ENCODE measurements at regions not wholly inside any gene's neighbourhood (a gene's known extent, or its start where the extent isn't known, plus 50 kb on each side); places are given as distances from the start of the nearest gene placed in this dataset.

- DNase-seq (ENCODE audit: low read depth, low spot score) (no peak), FAIRE-seq (no peak)
- H3K27ac ChIP-seq (ENCODE audit: control insufficient read depth, insufficient read depth, low read length), result no peak overlapping the region
- no peak overlapping the region for H3K4me3 ChIP-seq (ENCODE audit: control insufficient read depth in 2 of 3, extremely low read depth in 1 of 3, insufficient read depth in 2 of 3, low read depth in 1 of 3, low read length in 3 of 3)
- no peaks in the 10 kb centered on the region for H3K27me3 ChIP-seq (ENCODE audit: control insufficient read depth, extremely low read depth, insufficient read depth, low read length)
- no peaks in the 10 kb centered on the region for H3K79me2 ChIP-seq (ENCODE audit: control insufficient read depth, insufficient read depth, low read length)
- H3K9ac ChIP-seq (ENCODE audit: control insufficient read depth, extremely low read depth, insufficient read depth, low read length), result no peak overlapping the region
- dilution Hi-C loops (cut with MboI; ENCODE audit: extremely low pct_ligation_motif_present, low sequenced_read_pairs), result no loop called here
- no peaks in the 10 kb centered on the region for H4K20me1 ChIP-seq (ENCODE audit: control insufficient read depth, extremely low read depth, insufficient read depth, low read length)
- no peak for TF ChIP-seq CTCF (optimal IDR thresholded peaks at IDR 0.05 in 1 of 3, IDR thresholded peaks at IDR 0.05 in 1 of 3, conservative IDR thresholded peaks at IDR 0.05 in 1 of 3; ENCODE audit: extremely low read depth in 1 of 3, insufficient read depth in 2 of 3, low read length in 3 of 3)
- TF ChIP-seq EZH2 (IDR thresholded peaks at IDR 0.05; ENCODE audit: low read length), result no peak
- no peaks in the 10 kb centered on the region for H3K36me3 ChIP-seq (ENCODE audit: control insufficient read depth in 2 of 2, extremely low read depth in 1 of 2, insufficient read depth in 2 of 2, low read length in 2 of 2)
- no peaks in the 10 kb centered on the region for H3K4me1 ChIP-seq (ENCODE audit: control insufficient read depth, extremely low read depth, insufficient read depth, low read length)
- no peaks in the 10 kb centered on the region for H3K9me1 ChIP-seq (ENCODE audit: control insufficient read depth, extremely low read depth, insufficient read depth, low read length)
- no peak overlapping the region for H3K4me2 ChIP-seq (ENCODE audit: control insufficient read depth, extremely low read depth, insufficient read depth, low read depth, low read length)
- H2AFZ ChIP-seq (ENCODE audit: control insufficient read depth, low read length), result no peak overlapping the region
- no peaks in the 10 kb centered on the region for H3K9me3 ChIP-seq (ENCODE audit: control insufficient read depth, low read depth, low read length)
Observed at GRCh38 chr5:162529209-162529608, 461.6 kb downstream of the GABRG2 start.

GRCh38 chr5:162529886-162530285 lies 462.3 kb downstream of the GABRG2 start:
- dilution Hi-C loops (cut with MboI; ENCODE audit: extremely low pct_ligation_motif_present, low sequenced_read_pairs), result no loop called here
- no peaks in the 10 kb centered on the region for H3K79me2 ChIP-seq (ENCODE audit: control insufficient read depth, insufficient read depth, low read length)
- no peak overlapping the region for H3K4me2 ChIP-seq (ENCODE audit: control insufficient read depth, extremely low read depth, insufficient read depth, low read depth, low read length)
- FAIRE-seq (no peak), DNase-seq (ENCODE audit: low read depth, low spot score) (no peak)
- no peak overlapping the region for H2AFZ ChIP-seq (ENCODE audit: control insufficient read depth, low read length)
- TF ChIP-seq EZH2 (IDR thresholded peaks at IDR 0.05; ENCODE audit: low read length) (no peak), CTCF (optimal IDR thresholded peaks at IDR 0.05 in 1 of 3, IDR thresholded peaks at IDR 0.05 in 1 of 3, conservative IDR thresholded peaks at IDR 0.05 in 1 of 3; ENCODE audit: extremely low read depth in 1 of 3, insufficient read depth in 2 of 3, low read length in 3 of 3) (no peak)
- H3K9me3 ChIP-seq (ENCODE audit: control insufficient read depth, low read depth, low read length), result no peaks in the 10 kb centered on the region
- no peak overlapping the region for H3K4me3 ChIP-seq (ENCODE audit: control insufficient read depth in 2 of 3, extremely low read depth in 1 of 3, insufficient read depth in 2 of 3, low read depth in 1 of 3, low read length in 3 of 3)
- H3K9me1 ChIP-seq (ENCODE audit: control insufficient read depth, extremely low read depth, insufficient read depth, low read length), result no peaks in the 10 kb centered on the region
- H4K20me1 ChIP-seq (ENCODE audit: control insufficient read depth, extremely low read depth, insufficient read depth, low read length), result no peaks in the 10 kb centered on the region
- no peak overlapping the region for H3K9ac ChIP-seq (ENCODE audit: control insufficient read depth, extremely low read depth, insufficient read depth, low read length)
- no peaks in the 10 kb centered on the region for H3K27me3 ChIP-seq (ENCODE audit: control insufficient read depth, extremely low read depth, insufficient read depth, low read length)
- H3K27ac ChIP-seq (ENCODE audit: control insufficient read depth, insufficient read depth, low read length), result no peak overlapping the region
- H3K36me3 ChIP-seq (ENCODE audit: control insufficient read depth in 2 of 2, extremely low read depth in 1 of 2, insufficient read depth in 2 of 2, low read length in 2 of 2), result no peaks in the 10 kb centered on the region
- H3K4me1 ChIP-seq (ENCODE audit: control insufficient read depth, extremely low read depth, insufficient read depth, low read length), result no peaks in the 10 kb centered on the region

All from keratinocyte (primary cell).